PFSK-1 (cell line): ENCODE measurements at regions not wholly inside any gene's neighbourhood (a gene's known extent, or its start where the extent isn't known, plus 50 kb on each side); places are given as distances from the start of the nearest gene placed in this dataset.

Experiments
- POLR2AphosphoS5 ChIP-seq: IDR thresholded peaks from 2 replicates; pipeline ENCODE4 v1.6.1; 2012; ENCODE audit warnings: low read depth, mild to moderate bottlenecking, control low read depth, low read length, moderate library complexity
- TF ChIP-seq, protein P1 (sequence below), 2 experiments: IDR thresholded peaks; 2 replicates each; pipeline versions ENCODE4 v1.6.1 to v1.8.0; 2011 to 2012; ENCODE audit warnings: low read depth in 2 of 2, low read length in 2 of 2, control low read depth in 1 of 2, inconsistent platforms in 1 of 2, mild to moderate bottlenecking in 1 of 2, moderate library complexity in 1 of 2; ENCODE audit not compliant: insufficient read depth in 1 of 2

DNA sequence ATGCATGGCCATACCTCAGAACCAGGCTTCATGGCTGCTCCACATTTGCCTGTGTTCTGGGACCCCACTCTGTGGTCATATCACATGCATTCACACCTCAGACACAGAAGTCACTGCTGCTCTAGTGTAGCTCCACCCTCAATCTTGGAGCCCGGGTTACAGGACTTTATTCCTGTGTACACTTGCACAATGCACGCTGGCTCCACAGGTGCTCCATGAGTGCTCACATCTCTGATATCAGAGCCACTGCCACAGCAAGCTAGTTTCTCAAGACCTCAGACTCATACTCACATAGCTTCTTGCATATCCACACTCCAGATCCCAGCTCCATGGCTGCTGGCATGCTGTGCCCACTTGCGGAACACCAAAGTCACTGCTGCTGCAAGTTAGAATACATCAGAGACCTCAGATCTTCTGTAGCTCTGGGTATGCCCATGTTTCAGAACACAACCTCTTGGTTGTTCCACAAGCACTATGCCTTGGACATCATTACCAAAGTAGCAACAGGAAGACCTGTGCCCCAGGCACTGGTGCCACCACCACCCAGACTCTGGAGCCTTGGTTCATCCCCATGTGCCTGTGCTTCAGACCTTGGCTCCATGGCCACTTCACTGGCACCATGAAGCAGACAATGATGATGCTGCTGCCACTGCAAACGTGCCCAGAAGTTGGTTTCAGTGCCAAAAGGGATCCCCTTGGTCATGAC is 269.5 kb upstream of the PCDH20 start:
- no peak for TF ChIP-seq POLR2AphosphoS5
- TF ChIP-seq, protein P1, sequence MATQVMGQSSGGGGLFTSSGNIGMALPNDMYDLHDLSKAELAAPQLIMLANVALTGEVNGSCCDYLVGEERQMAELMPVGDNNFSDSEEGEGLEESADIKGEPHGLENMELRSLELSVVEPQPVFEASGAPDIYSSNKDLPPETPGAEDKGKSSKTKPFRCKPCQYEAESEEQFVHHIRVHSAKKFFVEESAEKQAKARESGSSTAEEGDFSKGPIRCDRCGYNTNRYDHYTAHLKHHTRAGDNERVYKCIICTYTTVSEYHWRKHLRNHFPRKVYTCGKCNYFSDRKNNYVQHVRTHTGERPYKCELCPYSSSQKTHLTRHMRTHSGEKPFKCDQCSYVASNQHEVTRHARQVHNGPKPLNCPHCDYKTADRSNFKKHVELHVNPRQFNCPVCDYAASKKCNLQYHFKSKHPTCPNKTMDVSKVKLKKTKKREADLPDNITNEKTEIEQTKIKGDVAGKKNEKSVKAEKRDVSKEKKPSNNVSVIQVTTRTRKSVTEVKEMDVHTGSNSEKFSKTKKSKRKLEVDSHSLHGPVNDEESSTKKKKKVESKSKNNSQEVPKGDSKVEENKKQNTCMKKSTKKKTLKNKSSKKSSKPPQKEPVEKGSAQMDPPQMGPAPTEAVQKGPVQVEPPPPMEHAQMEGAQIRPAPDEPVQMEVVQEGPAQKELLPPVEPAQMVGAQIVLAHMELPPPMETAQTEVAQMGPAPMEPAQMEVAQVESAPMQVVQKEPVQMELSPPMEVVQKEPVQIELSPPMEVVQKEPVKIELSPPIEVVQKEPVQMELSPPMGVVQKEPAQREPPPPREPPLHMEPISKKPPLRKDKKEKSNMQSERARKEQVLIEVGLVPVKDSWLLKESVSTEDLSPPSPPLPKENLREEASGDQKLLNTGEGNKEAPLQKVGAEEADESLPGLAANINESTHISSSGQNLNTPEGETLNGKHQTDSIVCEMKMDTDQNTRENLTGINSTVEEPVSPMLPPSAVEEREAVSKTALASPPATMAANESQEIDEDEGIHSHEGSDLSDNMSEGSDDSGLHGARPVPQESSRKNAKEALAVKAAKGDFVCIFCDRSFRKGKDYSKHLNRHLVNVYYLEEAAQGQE (IDR thresholded peaks at IDR 0.05; ENCODE audit: insufficient read depth in 1 of 2, low read depth in 2 of 2, low read length in 2 of 2): no peak
